Ovary (tissue), 7 donors: ENCODE measurements at regions not wholly inside any gene's neighbourhood (a gene's known extent, or its start where the extent isn't known, plus 50 kb on each side); places are given as distances from the start of the nearest gene placed in this dataset.

Experiments used
- DNase-seq, 5 donors: peaks; one replicate each; pipeline ENCODE4 v3.0.0-alpha.2; 2019 to 2020
- H3K27ac ChIP-seq, 2 donors: fragments of 200-600 bp; one replicate each; pipeline versions ENCODE4 v1.5.1 to v1.8.0; 2019 to 2022
- H3K27me3 ChIP-seq: fragments of 200-600 bp; one replicate; pipeline ENCODE4 v1.8.0; 2022
- H3K36me3 ChIP-seq: fragments of 200-600 bp; sonication (generic); one replicate; pipeline ENCODE4 v1.5.1; 2019
- H3K4me1 ChIP-seq: one replicate; pipeline ENCODE4 v1.8.1; 2013; ENCODE audit warnings: mild to moderate bottlenecking, moderate library complexity; ENCODE audit not compliant: insufficient read depth
- H3K4me3 ChIP-seq: fragments of 200-600 bp; sonication (generic); one replicate; pipeline ENCODE4 v1.5.1; 2017
- H3K9me3 ChIP-seq, 2 donors: fragments of 200-600 bp in 1 of 2; sonication (generic) in 1 of 2; one replicate each; pipeline versions ENCODE4 v1.5.1 to v1.8.1; 2013 to 2019; ENCODE audit warnings: mild to moderate bottlenecking in 1 of 2, moderate library complexity in 1 of 2
- CTCF ChIP-seq, 3 donors: fragments of 450-650 bp in 2 of 3; fragments of 200-600 bp in 1 of 3; IDR thresholded peaks; one replicate each; pipeline versions ENCODE4 v1.5.1 to v1.8.0; 2016 to 2022; ENCODE audit warnings: antibody characterized with exemption in 3 of 3, mild to moderate bottlenecking in 1 of 3
- EP300 ChIP-seq: sonication (generic); formaldehyde crosslinking; IDR thresholded peaks from one replicate; pipeline ENCODE4 v1.6.1; 2017; ENCODE audit warnings: antibody characterized with exemption
- POLR2A ChIP-seq: fragments of 450-650 bp; IDR thresholded peaks from one replicate; pipeline ENCODE4 v1.6.1; 2017; ENCODE audit warnings: antibody characterized with exemption, mild to moderate bottlenecking, moderate library complexity
- WGBS, 3 donors: extraction: QIAGEN DNeasy Blood & Tissue Kit in 1 of 3; methylation state at CpG; one replicate each; pipeline versions ENCODE4 v1.1.5 to v1.1.7; 2013 to 2017; 5-methylcytosine and 5-hydroxymethylcytosine counted together
- intact Hi-C, 4 donors: fragments of 100-400 bp; cut with DNase I; formaldehyde crosslinking; loops; one replicate each; pipeline versions ENCODE4 v1.11.0 to v1.15.1; 2022 to 2023
- donor health status: DM: no; HTN: no; CAD: no; lungs with moderate emphysema.
- donor health status: DM: no; HTN: no; CAD: no.
- donor health status: Bipolar disorder and iron deficiency.
- donor health status: DM: no; HTN: no; CAD: no.
- donor health status: DM: yes; HTN: yes; CAD: no.

GRCh38 chr1:235059221-235059620, 69.4 kb downstream of the TOMM20 start:
- no peaks in the 10 kb centered on the region for H3K27me3 ChIP-seq
- no peak for DNase-seq
- TF ChIP-seq EP300 (no peak), CTCF (IDR thresholded peaks at IDR 0.05) (no peak), POLR2A (no peak)
- no peak overlapping the region for H3K27ac ChIP-seq
- H3K36me3 ChIP-seq, result no peaks in the 10 kb centered on the region
- intact Hi-C loops, result no loop called here
- H3K4me3 ChIP-seq, result no peak overlapping the region
- H3K9me3 ChIP-seq, result no peaks in the 10 kb centered on the region
- 77 to 81% (median 80%) methylated on average over 6 of the region's 6 CpGs for WGBS, 3 donors
- no peaks in the 10 kb centered on the region for H3K4me1 ChIP-seq

- intact Hi-C loops, result no loop called here
- Histone ChIP-seq H3K4me3 (no peak overlapping the region), H3K27me3 (no peaks in the 10 kb centered on the region), H3K36me3 (no peaks in the 10 kb centered on the region), H3K9me3 (no peaks in the 10 kb centered on the region), H3K27ac (no peak overlapping the region), H3K4me1 (no peaks in the 10 kb centered on the region)
- TF ChIP-seq POLR2A (no peak), CTCF (IDR thresholded peaks at IDR 0.05) (no peak), EP300 (no peak)
- no peak for DNase-seq
- 0 to 85% (median 50%) methylated on average over 1 of the region's 1 CpG for WGBS, 3 donors
Measured at GRCh38 chr1:235058695-235059094, 69.9 kb downstream of the TOMM20 start.

GRCh38 chr1:235057385-235058306, 71.0 kb downstream of the TOMM20 start:
- Histone ChIP-seq H3K4me1 (no peaks in the 10 kb centered on the region), H3K9me3 (no peaks in the 10 kb centered on the region), H3K4me3 (no peak overlapping the region), H3K36me3 (no peaks in the 10 kb centered on the region), H3K27me3 (no peaks in the 10 kb centered on the region), H3K27ac (no peak overlapping the region)
- intact Hi-C loops, result no loop called here
- no peak for DNase-seq
- no peak for TF ChIP-seq POLR2A
- no peak for TF ChIP-seq EP300
- no peak for TF ChIP-seq CTCF (IDR thresholded peaks at IDR 0.05)
- WGBS, 3 donors, result 92 to 94% (median 92%) methylated on average over 12 of the region's 12 CpGs

GRCh38 chr1:235056937-235057336, 71.7 kb downstream of the TOMM20 start:
- intact Hi-C loops, result no loop called here
- Histone ChIP-seq H3K27ac (no peak overlapping the region), H3K9me3 (no peaks in the 10 kb centered on the region), H3K4me3 (no peak overlapping the region), H3K36me3 (no peaks in the 10 kb centered on the region), H3K4me1 (no peaks in the 10 kb centered on the region), H3K27me3 (no peaks in the 10 kb centered on the region)
- TF ChIP-seq CTCF (IDR thresholded peaks at IDR 0.05), result no peak
- TF ChIP-seq POLR2A, result no peak
- TF ChIP-seq EP300, result no peak
- DNase-seq, result no peak
- 95% methylated on average over 7 of the region's 7 CpGs for WGBS, 3 donors
